ENCODE measurements at regions not wholly inside any gene's neighbourhood (a gene's known extent, or its start where the extent isn't known, plus 50 kb on each side); places are given as distances from the start of the nearest gene placed in this dataset. TPM values are rescaled to one million over a fixed set of nuclear protein-coding genes. Genes with fewer than 3 reads are reported as not detected.

Small RNAs in the stretch of these regions (small RNA-seq; reads per million reads assigned to genes)
- not detected for gene RF00554
